ENCODE measurements at regions not wholly inside any gene's neighbourhood (a gene's known extent, or its start where the extent isn't known, plus 50 kb on each side); places are given as distances from the start of the nearest gene placed in this dataset.

DNA sequence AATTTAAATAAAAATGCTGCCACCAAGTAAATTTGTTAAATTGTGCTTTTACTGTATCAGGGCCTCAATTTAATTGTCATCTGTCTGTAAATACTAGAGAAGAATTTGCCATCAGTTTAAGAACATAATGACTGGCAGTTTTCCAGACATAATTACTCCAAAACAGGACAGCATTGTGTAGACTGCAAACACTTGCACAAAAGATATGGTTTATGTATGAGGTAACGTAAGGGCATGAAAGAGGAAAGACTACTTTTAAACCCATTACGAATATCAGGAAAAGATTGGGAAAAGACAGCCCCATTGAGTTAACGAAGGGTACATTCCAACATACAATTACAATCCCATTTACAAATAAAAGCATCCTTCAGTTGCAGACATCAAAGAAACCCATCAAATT, 59.8 kb upstream of the KRR1 start:
- TF ChIP-seq, protein P1, sequence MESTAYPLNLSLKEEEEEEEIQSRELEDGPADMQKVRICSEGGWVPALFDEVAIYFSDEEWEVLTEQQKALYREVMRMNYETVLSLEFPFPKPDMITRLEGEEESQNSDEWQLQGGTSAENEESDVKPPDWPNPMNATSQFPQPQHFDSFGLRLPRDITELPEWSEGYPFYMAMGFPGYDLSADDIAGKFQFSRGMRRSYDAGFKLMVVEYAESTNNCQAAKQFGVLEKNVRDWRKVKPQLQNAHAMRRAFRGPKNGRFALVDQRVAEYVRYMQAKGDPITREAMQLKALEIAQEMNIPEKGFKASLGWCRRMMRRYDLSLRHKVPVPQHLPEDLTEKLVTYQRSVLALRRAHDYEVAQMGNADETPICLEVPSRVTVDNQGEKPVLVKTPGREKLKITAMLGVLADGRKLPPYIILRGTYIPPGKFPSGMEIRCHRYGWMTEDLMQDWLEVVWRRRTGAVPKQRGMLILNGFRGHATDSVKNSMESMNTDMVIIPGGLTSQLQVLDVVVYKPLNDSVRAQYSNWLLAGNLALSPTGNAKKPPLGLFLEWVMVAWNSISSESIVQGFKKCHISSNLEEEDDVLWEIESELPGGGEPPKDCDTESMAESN (CRISPR knock-in tag; conservative IDR thresholded peaks at IDR 0.05) = no peak
- TF ChIP-seq, protein P2, sequence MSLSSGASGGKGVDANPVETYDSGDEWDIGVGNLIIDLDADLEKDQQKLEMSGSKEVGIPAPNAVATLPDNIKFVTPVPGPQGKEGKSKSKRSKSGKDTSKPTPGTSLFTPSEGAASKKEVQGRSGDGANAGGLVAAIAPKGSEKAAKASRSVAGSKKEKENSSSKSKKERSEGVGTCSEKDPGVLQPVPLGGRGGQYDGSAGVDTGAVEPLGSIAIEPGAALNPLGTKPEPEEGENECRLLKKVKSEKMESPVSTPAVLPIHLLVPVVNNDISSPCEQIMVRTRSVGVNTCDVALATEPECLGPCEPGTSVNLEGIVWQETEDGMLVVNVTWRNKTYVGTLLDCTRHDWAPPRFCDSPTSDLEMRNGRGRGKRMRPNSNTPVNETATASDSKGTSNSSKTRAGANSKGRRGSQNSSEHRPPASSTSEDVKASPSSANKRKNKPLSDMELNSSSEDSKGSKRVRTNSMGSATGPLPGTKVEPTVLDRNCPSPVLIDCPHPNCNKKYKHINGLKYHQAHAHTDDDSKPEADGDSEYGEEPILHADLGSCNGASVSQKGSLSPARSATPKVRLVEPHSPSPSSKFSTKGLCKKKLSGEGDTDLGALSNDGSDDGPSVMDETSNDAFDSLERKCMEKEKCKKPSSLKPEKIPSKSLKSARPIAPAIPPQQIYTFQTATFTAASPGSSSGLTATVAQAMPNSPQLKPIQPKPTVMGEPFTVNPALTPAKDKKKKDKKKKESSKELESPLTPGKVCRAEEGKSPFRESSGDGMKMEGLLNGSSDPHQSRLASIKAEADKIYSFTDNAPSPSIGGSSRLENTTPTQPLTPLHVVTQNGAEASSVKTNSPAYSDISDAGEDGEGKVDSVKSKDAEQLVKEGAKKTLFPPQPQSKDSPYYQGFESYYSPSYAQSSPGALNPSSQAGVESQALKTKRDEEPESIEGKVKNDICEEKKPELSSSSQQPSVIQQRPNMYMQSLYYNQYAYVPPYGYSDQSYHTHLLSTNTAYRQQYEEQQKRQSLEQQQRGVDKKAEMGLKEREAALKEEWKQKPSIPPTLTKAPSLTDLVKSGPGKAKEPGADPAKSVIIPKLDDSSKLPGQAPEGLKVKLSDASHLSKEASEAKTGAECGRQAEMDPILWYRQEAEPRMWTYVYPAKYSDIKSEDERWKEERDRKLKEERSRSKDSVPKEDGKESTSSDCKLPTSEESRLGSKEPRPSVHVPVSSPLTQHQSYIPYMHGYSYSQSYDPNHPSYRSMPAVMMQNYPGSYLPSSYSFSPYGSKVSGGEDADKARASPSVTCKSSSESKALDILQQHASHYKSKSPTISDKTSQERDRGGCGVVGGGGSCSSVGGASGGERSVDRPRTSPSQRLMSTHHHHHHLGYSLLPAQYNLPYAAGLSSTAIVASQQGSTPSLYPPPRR (CRISPR knock-in tag; IDR thresholded peaks at IDR 0.05; ENCODE audit: borderline replicate concordance) = no peak
- TF ChIP-seq ZNF33B (CRISPR knock-in tag; IDR thresholded peaks at IDR 0.05) (no peak), ZNF839 (CRISPR knock-in tag; IDR thresholded peaks at IDR 0.05; ENCODE audit: borderline replicate concordance) (no peak), EZH2 (conservative IDR thresholded peaks at IDR 0.05; ENCODE audit: low read depth, low read length) (no peak)
- TF ChIP-seq, protein P3, sequence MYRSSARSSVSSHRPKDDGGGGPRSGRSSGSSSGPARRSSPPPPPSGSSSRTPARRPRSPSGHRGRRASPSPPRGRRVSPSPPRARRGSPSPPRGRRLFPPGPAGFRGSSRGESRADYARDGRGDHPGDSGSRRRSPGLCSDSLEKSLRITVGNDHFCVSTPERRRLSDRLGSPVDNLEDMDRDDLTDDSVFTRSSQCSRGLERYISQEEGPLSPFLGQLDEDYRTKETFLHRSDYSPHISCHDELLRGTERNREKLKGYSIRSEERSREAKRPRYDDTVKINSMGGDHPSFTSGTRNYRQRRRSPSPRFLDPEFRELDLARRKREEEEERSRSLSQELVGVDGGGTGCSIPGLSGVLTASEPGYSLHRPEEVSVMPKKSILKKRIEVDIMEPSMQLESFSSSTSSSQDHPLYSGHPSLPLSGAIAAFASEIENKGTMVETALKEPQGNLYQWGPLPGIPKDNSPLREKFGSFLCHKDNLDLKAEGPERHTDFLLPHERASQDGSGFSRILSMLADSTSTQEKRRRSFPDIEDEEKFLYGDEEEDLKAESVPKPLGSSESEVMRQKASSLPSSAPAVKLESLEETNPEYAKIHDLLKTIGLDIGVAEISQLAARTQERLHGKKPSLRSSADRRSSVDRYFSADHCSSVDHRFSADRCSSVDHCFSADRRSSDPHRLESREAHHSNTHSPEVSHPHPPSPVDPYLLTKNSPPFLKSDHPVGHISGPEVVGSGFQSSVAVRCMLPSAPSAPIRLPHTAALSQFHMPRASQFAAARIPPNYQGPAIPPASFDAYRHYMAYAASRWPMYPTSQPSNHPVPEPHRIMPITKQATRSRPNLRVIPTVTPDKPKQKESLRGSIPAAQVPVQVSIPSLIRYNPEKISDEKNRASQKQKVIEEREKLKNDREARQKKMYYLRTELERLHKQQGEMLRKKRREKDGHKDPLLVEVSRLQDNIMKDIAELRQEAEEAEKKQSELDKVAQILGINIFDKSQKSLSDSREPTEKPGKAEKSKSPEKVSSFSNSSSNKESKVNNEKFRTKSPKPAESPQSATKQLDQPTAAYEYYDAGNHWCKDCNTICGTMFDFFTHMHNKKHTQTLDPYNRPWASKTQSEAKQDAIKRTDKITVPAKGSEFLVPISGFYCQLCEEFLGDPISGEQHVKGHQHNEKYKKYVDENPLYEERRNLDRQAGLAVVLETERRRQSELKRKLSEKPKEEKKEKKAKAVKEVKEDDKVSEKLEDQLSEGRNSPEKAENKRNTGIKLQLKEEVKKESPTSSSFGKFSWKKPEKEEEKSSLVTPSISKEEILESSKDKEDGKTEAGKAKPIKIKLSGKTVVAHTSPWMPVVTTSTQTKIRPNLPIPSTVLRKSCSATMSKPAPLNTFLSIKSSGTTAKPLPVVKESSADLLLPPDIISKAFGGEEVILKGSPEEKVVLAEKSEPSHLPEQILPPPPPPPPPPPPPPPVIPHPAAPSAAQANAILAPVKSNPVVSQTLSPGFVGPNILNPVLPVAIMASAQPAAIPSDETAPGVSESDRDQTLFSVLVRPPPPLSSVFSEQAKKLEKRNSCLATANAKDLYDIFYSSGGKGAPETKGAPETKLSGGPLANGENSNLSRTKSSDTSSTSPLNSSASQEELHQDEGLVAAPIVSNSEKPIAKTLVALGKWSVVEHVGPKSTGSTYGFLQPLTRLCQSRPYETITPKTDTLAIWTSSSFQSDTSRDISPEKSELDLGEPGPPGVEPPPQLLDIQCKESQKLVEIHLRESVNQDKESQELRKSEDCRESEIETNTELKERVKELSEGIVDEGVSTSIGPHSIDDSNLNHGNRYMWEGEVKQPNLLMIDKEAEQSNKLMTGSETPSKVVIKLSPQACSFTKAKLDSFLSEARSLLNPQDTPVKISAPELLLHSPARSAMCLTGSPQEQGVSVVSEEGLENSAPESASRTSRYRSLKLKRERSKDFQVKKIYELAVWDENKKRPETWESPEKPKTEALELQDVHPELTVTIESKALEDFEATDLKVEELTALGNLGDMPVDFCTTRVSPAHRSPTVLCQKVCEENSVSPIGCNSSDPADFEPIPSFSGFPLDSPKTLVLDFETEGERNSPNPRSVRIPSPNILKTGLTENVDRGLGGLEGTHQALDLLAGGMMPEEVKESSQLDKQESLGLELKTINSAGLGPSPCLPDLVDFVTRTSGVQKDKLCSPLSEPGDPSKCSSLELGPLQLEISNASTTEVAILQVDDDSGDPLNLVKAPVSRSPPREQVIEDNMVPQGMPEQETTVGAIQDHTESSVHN (CRISPR knock-in tag; IDR thresholded peaks at IDR 0.05) = no peak
